Astrocyte of the spinal cord (primary cell): ENCODE measurements at regions not wholly inside any gene's neighbourhood (a gene's known extent, or its start where the extent isn't known, plus 50 kb on each side); places are given as distances from the start of the nearest gene placed in this dataset.

Experiments used
- DNase-seq: peaks from one replicate; pipeline ENCODE4 v3.0.0; 2011; ENCODE audit warnings: low read depth, low spot score
- H3K4me3 ChIP-seq: 2 replicates; pipeline ENCODE4 v1.5.1; 2011; ENCODE audit warnings: low read depth, mild to moderate bottlenecking, low read length, moderate library complexity
- CTCF ChIP-seq: IDR thresholded peaks from 2 replicates; pipeline ENCODE4 v1.5.1; 2012; ENCODE audit warnings: low read depth, mild to moderate bottlenecking, low read length, inconsistent platforms
- in situ Hi-C: cut with HindIII; loops from 2 replicates; pipeline ENCODE4 v1.10.0; 2017; ENCODE audit warnings: low sequenced_read_pairs

DNA sequence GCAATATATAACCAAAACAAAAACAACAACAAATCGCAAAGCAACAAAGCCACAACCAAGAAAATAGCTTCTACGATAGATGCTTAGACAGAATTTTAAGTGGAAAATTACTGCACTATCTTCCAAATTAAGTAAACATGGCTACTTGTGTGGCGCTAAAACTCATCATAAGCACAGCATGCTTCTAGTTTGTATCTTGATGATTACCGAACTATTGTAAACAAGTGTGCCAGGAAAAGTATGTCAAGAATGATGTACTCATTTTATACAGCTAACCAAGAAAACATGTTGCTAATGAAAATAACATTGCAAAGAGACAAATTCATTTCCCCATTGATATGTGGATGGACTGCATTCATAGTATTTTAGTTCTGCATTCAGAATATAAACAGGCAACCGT is 271.9 kb upstream of the GPC6 start:
- no peak for DNase-seq
- no peak for TF ChIP-seq CTCF
- H3K4me3 ChIP-seq = no peak overlapping the region
- in situ Hi-C loops = no loop called here

DNA sequence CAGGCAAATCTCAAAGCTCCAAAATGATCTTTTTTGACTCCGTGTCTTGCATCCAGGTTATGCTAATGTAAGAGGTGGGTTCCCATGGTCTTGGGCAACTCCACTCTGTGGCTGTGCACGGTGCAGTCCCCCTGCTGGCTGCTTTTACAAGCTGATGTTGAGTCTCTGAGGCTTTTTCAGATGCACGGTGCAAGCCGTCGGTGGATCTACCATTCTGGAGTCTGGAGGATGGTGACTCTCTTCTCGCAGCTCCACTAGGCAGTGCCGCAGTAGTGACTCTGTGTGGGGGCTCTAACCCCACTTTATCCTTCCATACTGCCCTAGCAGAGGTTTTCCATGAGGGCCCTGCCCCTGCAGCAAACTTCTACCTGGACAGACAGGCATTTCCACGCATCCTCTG is 266.8 kb upstream of the GPC6 start:
- TF ChIP-seq CTCF = no peak
- in situ Hi-C loops = no loop called here
- no peak for DNase-seq
- no peak overlapping the region for H3K4me3 ChIP-seq

DNA sequence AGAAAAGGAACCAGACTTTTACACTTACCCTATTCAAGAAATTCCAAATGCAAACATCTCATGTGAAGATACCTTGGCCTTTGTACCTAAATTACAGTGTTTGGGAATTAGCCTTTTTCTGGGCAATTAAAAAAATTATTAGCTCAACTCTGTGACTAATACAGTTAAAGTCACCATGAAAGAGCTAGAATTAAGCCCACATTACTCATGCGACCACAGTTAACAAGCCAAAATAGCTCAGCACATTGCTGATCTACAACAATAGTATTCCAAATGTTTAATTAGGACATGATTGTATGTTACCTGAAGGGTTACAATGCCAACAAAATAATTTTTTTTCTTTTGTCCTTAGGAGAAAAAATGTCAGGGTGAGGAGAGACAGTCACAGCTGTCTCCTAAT is 263.6 kb upstream of the GPC6 start:
- H3K4me3 ChIP-seq = no peak overlapping the region
- no peak for TF ChIP-seq CTCF
- in situ Hi-C loops = no loop called here
- peak; percentile 28 for DNase-seq

DNA sequence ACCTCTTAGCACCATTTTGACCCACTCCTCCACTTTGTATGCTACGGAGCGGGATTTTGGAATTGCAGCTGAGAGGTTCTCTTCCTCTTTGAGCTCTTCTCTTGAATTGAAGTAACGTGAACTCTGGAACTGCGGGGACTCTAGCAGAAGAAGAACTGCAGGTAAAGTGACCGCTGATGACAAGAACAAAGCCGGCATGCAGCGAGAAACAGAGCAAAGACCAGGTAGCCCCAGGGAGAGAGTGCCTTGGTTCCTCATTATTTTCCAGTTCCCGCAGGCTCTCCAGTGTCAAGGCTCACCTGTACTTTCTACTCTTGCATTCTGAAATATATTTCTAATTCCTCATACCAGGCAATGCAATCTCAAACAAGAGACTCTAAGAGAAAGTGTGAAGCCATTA is 260.3 kb upstream of the GPC6 start:
- DNase-seq = no peak
- no peak overlapping the region for H3K4me3 ChIP-seq
- TF ChIP-seq CTCF = no peak
- in situ Hi-C loops = no loop called here

DNA sequence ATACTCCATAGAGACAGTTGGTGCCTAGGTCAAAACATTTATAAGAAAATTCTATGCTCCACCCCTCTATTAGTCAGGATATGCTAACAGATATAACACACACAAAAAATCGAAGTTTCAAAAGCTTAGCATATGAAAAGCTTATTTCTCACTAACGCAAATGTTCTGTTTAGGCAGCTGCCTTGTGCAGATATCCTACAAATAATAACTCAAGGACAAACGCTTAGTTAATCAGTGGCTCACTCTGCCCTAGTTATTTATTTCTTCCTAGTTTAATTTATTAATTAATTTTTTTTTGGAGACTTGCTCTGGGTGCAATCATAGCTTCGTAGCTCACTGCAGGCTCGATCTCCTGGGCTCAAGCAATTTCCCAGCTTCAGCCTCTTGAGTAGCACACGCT is 259.7 kb upstream of the GPC6 start:
- in situ Hi-C loops = no loop called here
- DNase-seq = no peak
- no peak for TF ChIP-seq CTCF
- no peak overlapping the region for H3K4me3 ChIP-seq

DNA sequence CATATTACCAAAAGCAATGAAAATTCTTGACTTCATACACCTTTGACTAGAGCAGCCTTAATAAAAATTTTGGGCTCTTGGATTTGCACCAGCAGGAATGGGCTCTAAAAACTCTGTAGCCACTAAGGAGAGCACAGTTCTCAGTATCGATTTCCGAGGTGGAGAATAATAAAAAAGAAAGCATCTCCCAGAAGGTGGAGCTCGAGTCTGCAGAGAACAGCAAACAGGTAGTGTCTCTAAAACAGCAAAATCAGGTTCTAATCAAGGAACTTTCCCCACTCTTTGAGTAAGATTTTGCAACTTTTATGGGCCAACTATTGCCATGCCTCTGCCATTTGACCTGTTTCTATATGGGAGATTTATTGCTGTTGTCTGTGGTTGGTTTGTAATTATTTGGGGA is 258.7 kb upstream of the GPC6 start:
- peak; percentile 17 for TF ChIP-seq CTCF
- in situ Hi-C loops = no loop called here
- peak; percentile 18 for DNase-seq
- no peak overlapping the region for H3K4me3 ChIP-seq

DNA sequence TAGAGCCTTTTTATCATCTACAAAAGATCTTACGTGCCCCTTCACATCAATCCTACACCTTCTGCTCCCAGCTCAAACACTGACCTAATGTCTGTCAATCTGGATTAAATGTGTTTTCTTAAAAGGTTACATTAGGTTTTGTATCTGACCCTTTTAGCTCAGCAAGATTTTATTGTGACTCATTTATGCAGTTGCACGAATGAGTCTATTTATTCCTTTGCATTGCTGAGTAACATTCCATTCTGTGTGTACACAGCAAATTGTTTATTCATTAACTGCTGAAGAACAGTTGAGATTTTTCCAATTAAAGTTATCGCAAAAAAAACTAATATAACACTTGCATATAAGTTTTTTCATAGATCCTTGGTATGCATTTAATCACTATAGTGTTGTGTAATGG is 253.9 kb upstream of the GPC6 start:
- DNase-seq = no peak
- in situ Hi-C loops = no loop called here
- TF ChIP-seq CTCF = no peak
- no peak overlapping the region for H3K4me3 ChIP-seq
